Stomach (tissue), 4 donors: ENCODE measurements at regions not wholly inside any gene's neighbourhood (a gene's known extent, or its start where the extent isn't known, plus 50 kb on each side); places are given as distances from the start of the nearest gene placed in this dataset.

Experiments used
- POLR2A ChIP-seq, 4 donors: fragments of 450-650 bp; IDR thresholded peaks; one replicate each; pipeline ENCODE4 v1.6.1; 2016; ENCODE audit warnings: antibody characterized with exemption in 4 of 4, control low read depth in 2 of 4, mild to moderate bottlenecking in 1 of 4, moderate library complexity in 1 of 4
- POLR2AphosphoS5 ChIP-seq, 3 donors: sonication (generic); formaldehyde crosslinking; IDR thresholded peaks; one replicate each; pipeline ENCODE4 v1.6.1; 2016; ENCODE audit warnings: antibody characterized with exemption in 3 of 3

- TF ChIP-seq POLR2A (IDR thresholded peaks at IDR 0.05) (no peak), POLR2AphosphoS5 (IDR thresholded peaks at IDR 0.05) (no peak)
Observed at GRCh38 chr4:62342346-62342745, 1142.2 kb downstream of the ADGRL3 start.
